ENCODE measurements at regions not wholly inside any gene's neighbourhood (a gene's known extent, or its start where the extent isn't known, plus 50 kb on each side); places are given as distances from the start of the nearest gene placed in this dataset.

DNA sequence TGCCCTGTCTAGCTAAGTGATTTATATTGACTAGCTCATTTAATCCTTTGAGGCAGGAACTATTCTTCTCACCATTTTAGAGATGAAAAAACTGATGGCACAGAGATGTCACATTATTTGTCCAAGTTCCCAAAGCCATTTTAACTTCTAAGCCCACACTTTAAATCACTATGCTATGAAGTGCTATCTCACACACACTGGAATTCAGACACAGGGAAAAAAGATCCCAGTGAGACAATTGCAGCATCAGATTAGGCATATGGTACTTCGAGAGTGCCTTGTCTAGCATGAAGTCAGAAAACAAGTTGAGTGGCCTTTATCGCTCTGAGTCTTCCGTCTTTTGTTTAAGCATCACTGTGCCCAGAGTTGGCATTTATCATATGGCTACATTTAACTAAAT is 54.1 kb upstream of the PDE7B start:
- ChIA-PET CTCF (interaction anchor here (0.8 kb wide), 1 partner anchor 112 kb away, joined by 3 read pairs; no protein-coding TSS in a partner anchor), POLR2A (no interaction called here)
- peaks cover 6% of the 10 kb centered on the region for H3K27me3 Mint-ChIP-seq
- no peaks in the 10 kb centered on the region for H3K9me3 Mint-ChIP-seq (ENCODE audit: insufficient read depth)
- no peak overlapping the region for H3K9ac ChIP-seq (ENCODE audit: low read length)
- TF ChIP-seq EZH2 (IDR thresholded peaks at IDR 0.05; ENCODE audit: borderline replicate concordance, insufficient read depth, low read depth, low read length, poor library complexity, severe bottlenecking), result no peak
- TF ChIP-seq, protein P1, sequence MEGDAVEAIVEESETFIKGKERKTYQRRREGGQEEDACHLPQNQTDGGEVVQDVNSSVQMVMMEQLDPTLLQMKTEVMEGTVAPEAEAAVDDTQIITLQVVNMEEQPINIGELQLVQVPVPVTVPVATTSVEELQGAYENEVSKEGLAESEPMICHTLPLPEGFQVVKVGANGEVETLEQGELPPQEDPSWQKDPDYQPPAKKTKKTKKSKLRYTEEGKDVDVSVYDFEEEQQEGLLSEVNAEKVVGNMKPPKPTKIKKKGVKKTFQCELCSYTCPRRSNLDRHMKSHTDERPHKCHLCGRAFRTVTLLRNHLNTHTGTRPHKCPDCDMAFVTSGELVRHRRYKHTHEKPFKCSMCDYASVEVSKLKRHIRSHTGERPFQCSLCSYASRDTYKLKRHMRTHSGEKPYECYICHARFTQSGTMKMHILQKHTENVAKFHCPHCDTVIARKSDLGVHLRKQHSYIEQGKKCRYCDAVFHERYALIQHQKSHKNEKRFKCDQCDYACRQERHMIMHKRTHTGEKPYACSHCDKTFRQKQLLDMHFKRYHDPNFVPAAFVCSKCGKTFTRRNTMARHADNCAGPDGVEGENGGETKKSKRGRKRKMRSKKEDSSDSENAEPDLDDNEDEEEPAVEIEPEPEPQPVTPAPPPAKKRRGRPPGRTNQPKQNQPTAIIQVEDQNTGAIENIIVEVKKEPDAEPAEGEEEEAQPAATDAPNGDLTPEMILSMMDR (IDR thresholded peaks at IDR 0.05), result no peak
- WGBS (ENCODE audit: insufficient coverage), result no CpG with 5 or more reads among the region's 3 CpGs
- ATAC-seq (ENCODE audit: low read depth), result no peak
- intact Hi-C loops (cut with micrococcal nuclease), result no loop called here
- H3K4me2 ChIP-seq (replicated peaks; ENCODE audit: low read depth, low read length, poor library complexity, severe bottlenecking), result no peak overlapping the region
- H3K4me3 Mint-ChIP-seq, result no peak overlapping the region
- DNase-seq, result no peak
- peaks cover 7% of the 10 kb centered on the region for H3K4me1 Mint-ChIP-seq
- no peak overlapping the region for H3K4me3 ChIP-seq (ENCODE audit: control extremely low read depth in 1 of 5, extremely low read depth in 1 of 5, insufficient read depth in 1 of 5, low read depth in 2 of 5, low read length in 4 of 5)
- no peaks in the 10 kb centered on the region for H3K36me3 ChIP-seq (replicated peaks in 1 of 2; ENCODE audit: control extremely low read depth in 1 of 2, control insufficient read depth in 1 of 2, extremely low read depth in 1 of 2, insufficient read depth in 2 of 2, low read length in 1 of 2)
- H3K9me3 ChIP-seq (ENCODE audit: control extremely low read depth in 1 of 3, control insufficient read depth in 2 of 3, insufficient read depth in 1 of 3, low read length in 2 of 3), result no peaks in the 10 kb centered on the region
- no peak overlapping the region for H2AFZ ChIP-seq (ENCODE audit: insufficient read depth, low read depth, low read length, poor library complexity, severe bottlenecking)
- no peaks in the 10 kb centered on the region for H3K27me3 ChIP-seq (replicated peaks in 1 of 4; ENCODE audit: control extremely low read depth in 1 of 4, control insufficient read depth in 3 of 4, insufficient read depth in 4 of 4, low read length in 3 of 4)
- H3K27ac Mint-ChIP-seq, result no peak overlapping the region
- H3K4me1 ChIP-seq (ENCODE audit: control insufficient read depth in 2 of 2, insufficient read depth in 2 of 2, low read length in 2 of 2), result no peaks in the 10 kb centered on the region
- H4K20me1 ChIP-seq (ENCODE audit: control insufficient read depth, insufficient read depth, low read length, poor library complexity, severe bottlenecking), result no peaks in the 10 kb centered on the region
- no peaks in the 10 kb centered on the region for H3K79me2 ChIP-seq (ENCODE audit: control insufficient read depth, insufficient read depth, low read length)
- H3K27ac ChIP-seq (ENCODE audit: low read length in 2 of 2), result no peak overlapping the region

DNA sequence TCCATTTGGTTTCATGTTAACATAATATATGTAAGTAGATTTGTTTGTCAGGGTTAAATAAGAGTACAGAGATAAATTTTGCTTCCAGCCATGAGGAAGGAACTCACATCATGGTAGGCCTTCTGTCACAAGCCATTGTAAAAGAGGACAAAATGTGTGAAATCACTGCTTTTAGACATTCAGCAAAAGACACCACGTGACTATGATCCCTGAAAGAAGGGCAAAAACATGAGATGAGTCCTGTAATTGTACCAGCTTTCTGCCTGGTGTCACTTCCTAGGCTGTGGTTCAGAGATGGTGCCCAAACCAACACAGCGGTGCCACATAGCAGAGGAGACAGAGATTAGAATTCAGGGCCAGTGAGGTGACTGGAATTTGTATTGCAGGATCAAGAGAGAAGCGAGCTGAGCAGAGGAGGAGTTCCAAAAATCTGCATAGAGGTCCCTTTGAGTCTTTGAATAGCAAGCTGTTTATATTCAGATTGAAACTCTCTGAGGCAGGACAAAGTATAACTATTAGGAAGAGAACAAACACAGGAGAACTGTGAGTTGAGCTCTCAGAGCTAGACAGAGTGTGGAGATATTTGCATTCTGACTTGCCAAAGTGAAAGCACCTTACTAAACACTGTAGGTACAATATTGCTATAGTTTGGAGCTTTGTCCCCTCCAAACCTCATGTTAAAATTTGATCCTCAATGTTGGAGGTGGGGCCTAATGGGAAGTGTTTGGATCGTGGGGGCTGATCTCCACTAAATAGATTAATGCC is 52.6 kb upstream of the PDE7B start:
- CTCF ChIA-PET, result interaction anchor here (0.8 to 1.4 kb wide), 3 partner anchors 13 to 111 kb away, joined by 3 read pairs; no protein-coding TSS in a partner anchor
- no peak overlapping the region for H3K4me2 ChIP-seq (replicated peaks; ENCODE audit: low read depth, low read length, poor library complexity, severe bottlenecking)
- no peaks in the 10 kb centered on the region for H3K9me3 ChIP-seq (ENCODE audit: control extremely low read depth in 1 of 3, control insufficient read depth in 2 of 3, insufficient read depth in 1 of 3, low read length in 2 of 3)
- H3K4me3 ChIP-seq (ENCODE audit: control extremely low read depth in 1 of 5, extremely low read depth in 1 of 5, insufficient read depth in 1 of 5, low read depth in 2 of 5, low read length in 4 of 5), result no peak overlapping the region
- DNase-seq (no peak), ATAC-seq (ENCODE audit: low read depth) (no peak)
- H3K9ac ChIP-seq (ENCODE audit: low read length), result no peak overlapping the region
- H3K4me1 Mint-ChIP-seq, result peaks cover 7% of the 10 kb centered on the region
- no peak overlapping the region for H3K27ac ChIP-seq (ENCODE audit: low read length in 2 of 2)
- no peaks in the 10 kb centered on the region for H3K9me3 Mint-ChIP-seq (ENCODE audit: insufficient read depth)
- no peaks in the 10 kb centered on the region for H4K20me1 ChIP-seq (ENCODE audit: control insufficient read depth, insufficient read depth, low read length, poor library complexity, severe bottlenecking)
- intact Hi-C loops (cut with micrococcal nuclease), result no loop called here
- H3K36me3 ChIP-seq (replicated peaks in 1 of 2; ENCODE audit: control extremely low read depth in 1 of 2, control insufficient read depth in 1 of 2, extremely low read depth in 1 of 2, insufficient read depth in 2 of 2, low read length in 1 of 2), result no peaks in the 10 kb centered on the region
- no peak overlapping the region for H3K27ac Mint-ChIP-seq
- H3K27me3 Mint-ChIP-seq, result peaks cover 5% of the 10 kb centered on the region
- WGBS (ENCODE audit: insufficient coverage), result 84% methylated on average over 3 of the region's 4 CpGs
- H2AFZ ChIP-seq (ENCODE audit: insufficient read depth, low read depth, low read length, poor library complexity, severe bottlenecking), result peak overlapping the region; percentile 8
- H3K27me3 ChIP-seq (replicated peaks in 1 of 4; ENCODE audit: control extremely low read depth in 1 of 4, control insufficient read depth in 3 of 4, insufficient read depth in 4 of 4, low read length in 3 of 4), result no peaks in the 10 kb centered on the region
- POLR2A ChIA-PET, result no interaction called here
- no peak overlapping the region for H3K4me3 Mint-ChIP-seq
- no peaks in the 10 kb centered on the region for H3K4me1 ChIP-seq (ENCODE audit: control insufficient read depth in 2 of 2, insufficient read depth in 2 of 2, low read length in 2 of 2)
- TF ChIP-seq, protein P1 (IDR thresholded peaks at IDR 0.05), result no peak
- no peak for TF ChIP-seq EZH2 (IDR thresholded peaks at IDR 0.05; ENCODE audit: borderline replicate concordance, insufficient read depth, low read depth, low read length, poor library complexity, severe bottlenecking)
- H3K79me2 ChIP-seq (ENCODE audit: control insufficient read depth, insufficient read depth, low read length), result no peaks in the 10 kb centered on the region

All from B cell (primary cell).